GM19372 (cell line): ENCODE measurements at regions not wholly inside any gene's neighbourhood (a gene's known extent, or its start where the extent isn't known, plus 50 kb on each side); places are given as distances from the start of the nearest gene placed in this dataset.

Source experiments
- ATAC-seq: cut with Tn5 transposase; IDR thresholded peaks from one replicate; pipeline ENCODE4 v1.9.1; 2021; ENCODE audit warnings: mild to moderate bottlenecking, low read depth, moderate library complexity; ENCODE audit not compliant: unreplicated experiment

DNA sequence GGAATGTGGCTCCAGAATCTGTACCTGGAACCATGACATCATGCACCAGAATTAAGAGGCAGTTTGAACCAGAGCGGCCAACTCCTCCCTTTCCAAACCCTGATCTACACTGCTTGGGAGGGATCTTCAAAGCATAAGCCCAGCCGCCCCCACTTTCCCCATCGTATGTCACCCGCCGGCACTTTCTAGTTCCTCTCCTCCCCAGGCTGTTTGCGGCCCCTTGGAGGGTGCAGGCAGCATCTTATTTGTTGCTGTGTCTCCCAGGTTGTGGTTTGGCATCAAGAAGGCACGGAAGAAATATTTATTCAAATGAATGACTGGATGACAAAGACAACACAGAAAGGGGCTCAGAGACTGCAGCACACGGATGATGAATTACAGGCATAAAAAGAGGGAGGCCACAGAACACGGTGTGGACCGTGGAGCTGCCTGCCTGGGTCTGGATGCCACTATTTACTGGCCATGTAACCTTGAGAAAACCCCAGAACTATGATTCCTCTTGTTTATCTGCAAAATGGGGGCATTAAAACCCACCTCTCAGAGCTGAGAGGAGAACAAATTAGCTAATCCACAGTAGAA, 305.8 kb downstream of the EIPR1 start:
- ATAC-seq, result no peak

DNA sequence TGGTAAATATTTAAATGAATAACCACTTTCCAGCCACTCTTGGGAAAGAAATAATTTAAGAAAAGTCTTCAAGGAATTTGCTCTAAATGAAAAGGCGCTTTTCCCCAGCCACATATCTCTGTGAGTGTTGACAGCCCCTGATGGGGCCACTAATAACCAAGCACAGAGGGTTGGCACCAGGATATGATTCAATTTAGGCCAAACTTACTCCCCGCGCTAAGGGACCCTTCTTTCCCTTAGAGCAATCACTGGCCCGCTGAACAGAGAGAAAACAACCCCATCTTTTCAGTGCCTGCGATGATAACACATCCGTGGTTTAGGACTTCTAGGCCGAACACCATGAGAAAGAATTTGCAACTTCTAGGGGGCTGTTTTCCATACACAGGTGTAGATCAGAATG, 310.8 kb downstream of the EIPR1 start:
- no peak for ATAC-seq

DNA sequence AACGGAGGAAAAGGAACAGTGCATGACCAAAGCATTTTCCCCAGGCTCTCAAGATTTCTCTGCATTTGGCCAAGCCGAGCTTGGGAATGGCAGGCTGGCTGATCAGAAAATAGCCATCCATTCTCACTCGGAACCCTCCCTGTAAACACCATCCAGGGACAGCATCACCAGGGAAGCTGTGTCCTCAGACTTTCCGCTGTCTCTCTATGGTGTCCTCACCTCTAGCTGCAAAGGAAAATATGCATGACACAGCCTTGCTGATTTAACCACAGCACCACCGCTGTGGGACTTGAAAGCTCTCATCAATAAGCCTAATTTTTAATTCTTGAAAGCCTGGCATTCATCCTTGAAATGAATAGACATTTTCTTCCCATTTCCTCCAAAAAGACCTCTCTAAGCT, 311.7 kb downstream of the EIPR1 start:
- ATAC-seq, result no peak

DNA sequence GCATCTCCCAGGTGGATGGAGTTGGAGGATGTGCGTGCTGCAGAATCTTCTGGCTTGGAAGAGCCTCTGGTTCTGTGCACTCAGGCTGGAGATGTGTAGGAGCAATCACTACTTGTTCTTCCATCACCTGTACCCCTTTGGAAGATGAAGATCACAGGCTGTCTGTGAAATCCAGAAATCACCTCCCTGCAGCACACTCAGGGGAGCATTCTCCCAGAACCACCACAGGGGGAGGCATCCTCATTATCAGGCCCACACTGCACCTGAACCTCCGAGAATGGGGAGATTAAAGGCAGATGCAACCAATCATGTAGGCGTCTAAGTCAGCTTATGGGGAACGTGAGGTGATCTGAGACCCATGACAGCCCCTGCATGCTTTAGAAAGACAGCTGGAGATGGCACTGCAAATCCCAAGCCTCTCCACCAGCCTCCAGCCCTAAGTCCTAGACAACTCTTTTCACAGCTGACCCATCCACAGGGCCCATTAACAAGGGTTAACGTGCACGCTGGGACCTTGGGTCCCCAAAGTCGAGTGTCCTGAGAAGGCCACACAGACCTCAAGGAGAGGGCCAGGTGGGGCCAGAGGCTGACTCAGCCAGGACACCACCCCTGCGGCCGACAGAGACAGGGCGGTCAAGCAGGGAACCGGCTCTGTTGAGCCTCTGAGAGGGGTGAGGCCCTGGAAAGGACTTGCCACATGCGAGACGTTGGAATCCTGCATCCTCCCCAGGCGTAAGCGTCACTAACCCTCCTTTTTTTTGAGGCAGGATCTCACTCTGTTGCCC, 314.9 kb downstream of the EIPR1 start:
- no peak for ATAC-seq

DNA sequence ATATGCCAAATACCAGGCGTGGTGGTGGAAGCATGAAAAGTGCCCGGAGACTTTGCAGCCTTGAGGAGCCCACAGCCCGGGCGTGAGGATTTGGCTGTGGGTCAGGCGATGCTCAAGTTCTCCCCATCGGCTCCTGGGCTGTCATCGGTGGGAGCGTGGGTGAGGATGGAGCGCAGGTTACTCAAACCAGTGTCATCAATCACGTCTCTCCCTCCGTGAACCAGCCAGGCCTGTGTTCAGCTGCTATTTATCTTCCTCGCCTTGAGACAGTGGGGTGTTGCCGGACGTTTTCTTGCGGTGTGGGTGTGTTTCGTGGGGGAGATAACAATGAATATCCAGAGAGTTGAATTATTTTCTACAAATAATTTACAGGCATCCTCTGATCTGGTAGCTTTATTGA, 317.6 kb downstream of the EIPR1 start:
- no peak for ATAC-seq

DNA sequence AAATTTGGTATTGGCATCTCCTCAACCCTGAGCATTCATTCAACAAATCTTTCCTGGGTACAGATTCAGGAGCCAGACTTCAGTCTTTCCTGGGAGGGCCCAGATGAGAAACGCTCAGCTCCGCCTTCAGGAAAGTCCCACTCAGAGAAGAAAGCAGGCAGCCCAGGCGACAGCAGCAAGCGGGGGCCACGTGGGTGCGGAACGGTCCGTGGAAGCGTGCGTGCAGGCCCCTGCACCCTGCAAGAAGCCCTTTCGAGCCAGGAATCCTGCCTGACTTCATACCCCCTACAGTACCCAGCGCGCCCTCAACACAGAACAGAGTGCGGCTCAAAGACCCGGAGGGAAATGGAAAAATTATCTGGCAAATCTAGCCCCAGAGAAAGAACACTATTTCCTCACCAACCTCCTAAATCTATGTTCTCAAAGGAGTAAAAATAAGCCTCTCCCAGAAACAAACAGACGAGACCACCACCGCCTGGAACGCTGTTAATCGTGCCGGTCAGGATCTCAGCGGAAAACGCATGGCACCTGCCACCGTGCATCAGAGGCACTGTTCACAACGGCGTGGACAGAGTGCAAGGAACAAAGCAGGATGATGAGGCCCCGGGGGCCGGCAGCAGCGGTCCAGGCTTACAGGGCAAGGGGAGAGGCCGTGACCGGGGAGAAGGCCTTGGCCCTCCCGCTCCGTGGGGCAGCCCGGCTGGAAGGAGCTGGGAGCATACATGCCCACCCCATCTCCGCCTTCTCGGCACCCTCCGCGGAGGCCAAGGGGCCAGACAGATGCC, 318.3 kb downstream of the EIPR1 start:
- no peak for ATAC-seq

DNA sequence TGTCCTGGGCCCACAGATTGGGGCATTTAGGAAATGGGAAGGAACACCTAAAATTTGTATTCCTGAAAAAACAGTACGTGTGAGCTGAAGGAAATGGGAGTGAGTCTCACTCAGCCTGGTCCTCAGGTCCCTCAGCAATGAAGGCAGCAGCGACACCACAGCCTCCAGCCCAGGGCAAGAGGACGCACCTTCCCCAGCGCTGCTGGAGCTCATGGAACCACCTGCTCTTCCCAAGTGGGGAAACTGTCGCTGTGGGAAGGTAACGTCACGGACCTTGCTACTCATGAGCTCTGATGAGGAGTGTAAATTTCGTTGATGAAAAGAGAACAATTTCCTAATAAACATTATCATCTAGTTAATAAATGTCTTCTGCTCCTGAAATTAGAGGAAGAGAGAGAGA, 323.6 kb downstream of the EIPR1 start:
- no peak for ATAC-seq

DNA sequence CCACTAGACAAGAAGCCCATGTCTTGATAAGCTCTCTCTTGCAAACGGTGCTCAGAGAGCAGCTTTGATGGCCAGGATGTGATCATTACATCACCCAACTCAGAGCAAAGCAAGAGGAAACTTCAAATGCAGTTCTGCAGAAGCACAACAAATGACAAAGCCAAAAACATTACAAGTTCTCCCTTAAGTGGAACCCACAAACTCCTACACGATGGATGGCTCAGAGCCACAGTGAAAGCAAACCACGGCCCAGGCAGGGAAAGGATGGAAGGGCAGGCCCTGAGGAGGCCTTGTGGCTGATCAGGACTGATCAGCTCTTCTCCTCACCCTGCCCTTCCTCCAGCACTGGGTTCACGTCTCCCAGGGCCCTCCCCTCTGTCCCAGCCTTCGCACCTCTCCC, 326.4 kb downstream of the EIPR1 start:
- ATAC-seq, result no peak

DNA sequence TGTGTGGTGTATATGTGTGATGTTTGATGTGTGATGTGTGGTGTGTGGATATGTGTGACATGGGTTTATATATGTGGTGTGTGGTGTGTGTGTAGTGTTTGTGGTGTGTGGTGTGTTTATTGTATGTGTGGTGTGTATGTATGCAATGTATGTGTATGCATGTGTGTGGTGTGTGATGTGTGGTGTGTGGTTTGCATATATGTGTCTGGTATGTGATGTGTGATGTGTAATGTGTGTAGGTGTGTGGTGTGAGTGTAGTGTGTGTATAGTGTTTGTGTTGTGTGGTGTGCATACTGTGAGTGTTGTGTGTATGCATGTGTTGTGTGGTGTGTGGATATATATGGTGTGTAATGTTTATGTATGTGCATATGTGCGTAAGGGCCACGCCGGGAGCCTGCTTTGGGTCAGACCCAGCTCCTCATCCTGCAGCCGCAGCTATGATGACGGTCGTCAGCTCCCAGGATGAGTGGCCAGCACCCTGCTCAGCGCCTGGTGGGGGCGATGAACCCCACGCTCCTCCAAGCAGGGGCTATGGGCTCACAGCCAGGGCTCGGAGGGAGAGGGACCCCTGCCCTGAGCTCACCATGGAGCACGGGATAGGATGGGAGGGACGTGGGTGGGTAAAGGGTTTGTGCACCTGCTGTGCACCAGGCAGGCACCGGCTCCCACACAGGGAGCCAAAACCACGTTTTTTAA, 331.3 kb downstream of the EIPR1 start:
- ATAC-seq, result no peak

DNA sequence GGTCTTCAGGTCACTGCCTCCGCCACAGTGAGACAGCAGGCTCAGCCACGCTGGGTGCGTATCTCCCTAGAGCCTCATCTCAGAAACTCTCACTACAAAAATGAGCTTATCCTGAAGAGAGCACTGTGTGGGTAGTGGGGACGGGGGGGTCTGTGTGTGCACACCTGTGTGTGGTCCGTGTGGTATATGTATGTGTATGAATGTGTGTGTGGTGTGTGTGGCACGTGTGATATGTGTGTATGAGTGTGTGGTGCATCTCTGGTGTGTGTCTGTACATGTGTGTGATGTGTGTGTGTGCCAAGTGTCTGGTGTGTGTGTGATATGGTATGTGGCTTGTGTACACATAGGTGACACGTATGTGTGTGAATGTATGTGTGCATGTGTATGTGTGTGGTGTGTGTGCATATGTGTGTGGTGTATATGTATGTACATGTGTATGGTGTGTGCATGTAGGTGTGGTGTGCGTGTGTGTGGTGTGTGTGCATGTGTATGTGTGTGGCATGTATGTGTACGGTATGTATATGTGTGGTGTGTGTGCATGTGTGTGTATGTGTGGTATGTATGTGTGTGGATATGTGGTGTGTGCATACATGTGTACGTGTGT, 332.2 kb downstream of the EIPR1 start:
- no peak for ATAC-seq

DNA sequence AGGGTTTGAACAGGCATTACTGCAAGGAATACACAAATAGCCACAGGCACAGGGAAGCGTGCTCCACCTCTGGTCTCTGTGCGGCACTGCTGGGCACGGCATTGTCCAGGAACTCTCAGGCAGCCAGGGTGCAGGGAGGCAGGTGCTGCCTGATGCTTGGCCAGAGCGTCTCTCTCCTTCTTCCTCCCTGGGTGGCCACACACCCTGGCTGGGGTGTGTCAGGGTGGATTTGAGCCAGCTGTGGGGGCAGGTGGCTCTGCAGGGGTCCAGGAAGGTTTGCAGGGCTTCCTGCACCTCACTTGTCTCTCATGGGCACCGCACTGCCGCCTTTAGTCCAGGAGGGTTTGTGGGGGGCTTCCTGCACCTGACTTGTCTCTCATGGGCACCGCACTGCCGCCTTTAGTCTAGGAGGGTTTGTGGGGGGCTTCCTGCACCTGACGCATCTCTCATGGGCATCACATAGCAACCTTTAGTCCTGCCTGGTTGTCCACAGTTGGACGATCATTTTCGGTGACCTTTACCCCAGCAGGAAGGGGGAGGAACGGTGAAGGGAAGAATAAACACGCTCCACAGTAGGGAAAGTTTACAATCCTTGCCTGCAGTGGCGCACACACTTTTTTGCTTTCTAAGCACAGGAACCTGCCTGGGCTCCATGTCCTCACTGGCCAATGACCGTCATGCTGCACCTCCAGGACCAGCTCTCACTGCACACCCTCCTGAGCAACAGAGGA, 332.9 kb downstream of the EIPR1 start:
- ATAC-seq, result no peak

DNA sequence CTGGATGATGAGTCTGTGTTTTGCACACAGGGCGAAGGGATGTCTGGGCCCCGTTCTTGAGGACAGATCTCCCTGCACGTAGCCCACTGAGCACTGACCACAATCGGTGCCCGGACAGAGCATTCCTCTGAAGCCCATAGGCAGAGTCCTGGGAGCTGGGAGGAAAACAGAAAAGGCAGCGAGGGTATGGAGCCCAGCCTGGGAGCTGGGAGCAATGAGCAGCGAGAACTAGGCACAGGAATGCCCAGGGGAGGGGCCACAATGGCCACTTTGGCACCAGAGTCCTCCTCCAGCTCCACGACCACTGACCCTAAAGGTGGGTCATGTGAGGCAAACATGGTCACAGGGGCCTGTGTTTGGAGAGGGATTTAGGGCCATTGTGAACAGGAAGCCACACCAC, 333.9 kb downstream of the EIPR1 start:
- ATAC-seq, result no peak

DNA sequence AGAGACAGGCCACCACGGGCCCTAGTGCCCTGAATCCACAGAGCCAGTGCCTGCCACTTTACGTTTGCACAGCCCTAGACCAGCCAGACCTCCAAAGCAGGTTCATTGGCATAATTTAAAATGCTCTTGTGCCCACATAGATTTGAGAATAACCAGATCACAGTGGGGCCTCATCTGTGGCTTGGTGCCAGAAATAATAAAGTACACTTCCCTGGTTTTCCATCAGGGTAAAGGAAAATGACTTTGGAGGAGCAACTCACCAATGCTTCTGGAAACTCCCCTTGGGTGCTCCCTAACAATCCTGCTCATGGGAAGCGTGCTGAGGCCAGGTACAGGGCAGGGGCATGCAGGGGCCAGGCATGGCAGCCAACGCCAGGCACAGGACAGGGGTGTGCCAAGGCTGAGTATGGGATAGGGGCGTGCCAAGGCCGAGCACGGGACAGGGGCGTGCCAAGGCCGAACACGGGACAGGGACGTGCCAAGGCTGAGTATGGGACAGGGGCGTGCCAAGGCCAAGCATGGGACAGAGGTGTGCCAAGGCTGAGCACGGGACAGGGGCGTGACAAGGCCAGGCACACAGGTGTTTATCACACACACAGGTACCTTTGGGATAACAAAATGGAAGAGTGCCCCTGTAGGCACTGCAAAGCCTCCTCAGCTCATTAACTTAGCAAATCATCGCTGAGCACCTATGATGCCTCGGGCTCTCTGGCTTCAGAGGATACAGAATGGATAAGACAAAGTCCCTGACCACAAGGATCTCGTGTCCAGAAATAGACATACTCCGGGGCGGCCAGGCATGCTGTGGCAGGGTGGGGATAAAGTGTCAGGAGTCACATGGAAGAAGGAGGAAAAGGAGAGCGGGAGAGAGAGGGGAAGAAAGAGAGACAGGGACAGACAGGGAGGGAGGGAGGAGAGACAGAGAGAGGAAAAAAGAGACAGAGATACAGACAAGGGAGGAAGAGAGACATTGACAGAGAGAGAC, 334.7 kb downstream of the EIPR1 start:
- ATAC-seq, result no peak

DNA sequence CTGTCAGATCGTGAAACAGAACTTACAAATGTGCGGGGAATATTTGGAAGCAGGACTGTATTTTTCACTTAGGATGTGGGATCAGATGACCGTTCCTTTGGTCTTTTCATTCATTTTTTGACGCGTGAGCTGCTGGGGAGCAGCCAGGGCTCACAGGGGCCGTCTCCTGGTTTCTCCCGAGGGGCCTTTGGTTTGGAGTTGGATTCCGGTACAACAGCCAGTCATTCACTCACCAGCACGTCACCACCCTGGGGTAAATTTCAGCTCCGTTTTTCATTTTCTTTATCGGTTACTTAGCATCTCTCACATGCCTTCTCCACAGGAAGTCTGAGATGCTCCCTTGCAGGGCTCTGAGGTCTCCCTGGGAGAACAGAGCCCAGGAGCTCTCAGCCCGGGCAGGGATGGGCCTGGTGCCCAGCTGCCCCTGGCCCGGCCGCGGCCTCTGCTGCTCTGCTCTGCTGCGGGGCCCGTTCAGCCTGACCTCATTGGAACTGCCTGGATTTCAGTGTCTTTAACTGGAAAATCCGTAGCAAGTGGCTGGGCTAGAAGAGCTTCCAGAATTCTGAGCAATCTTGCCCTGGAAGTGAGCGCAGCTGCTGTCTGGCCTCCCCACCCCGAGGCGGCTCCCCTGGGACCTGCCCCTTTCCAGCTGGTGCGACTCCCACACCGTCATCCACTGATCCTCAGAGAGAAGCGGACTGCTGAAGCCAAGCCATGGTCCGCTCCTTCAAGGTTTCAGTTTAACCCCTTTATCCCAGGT, 335.6 kb downstream of the EIPR1 start:
- no peak for ATAC-seq

DNA sequence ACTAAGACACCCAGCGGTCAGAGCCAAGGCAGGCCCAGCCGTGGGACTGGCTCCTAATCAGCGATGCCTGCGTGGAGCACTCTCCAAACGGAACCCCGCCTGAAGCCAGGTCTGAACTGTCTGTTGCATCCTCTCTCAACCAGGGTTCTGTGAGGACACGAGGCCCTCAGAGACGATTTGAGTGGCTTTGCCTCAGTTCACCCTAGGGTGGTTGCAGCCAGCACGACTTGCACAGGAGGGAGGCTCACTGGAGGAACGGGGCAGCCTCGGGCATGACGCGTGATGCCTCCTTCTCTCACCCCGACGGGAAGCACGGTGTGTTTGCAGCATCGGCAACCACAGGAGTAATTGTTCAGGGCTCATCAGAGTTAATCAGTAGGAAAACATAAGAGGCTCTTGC, 336.4 kb downstream of the EIPR1 start:
- ATAC-seq, result no peak

DNA sequence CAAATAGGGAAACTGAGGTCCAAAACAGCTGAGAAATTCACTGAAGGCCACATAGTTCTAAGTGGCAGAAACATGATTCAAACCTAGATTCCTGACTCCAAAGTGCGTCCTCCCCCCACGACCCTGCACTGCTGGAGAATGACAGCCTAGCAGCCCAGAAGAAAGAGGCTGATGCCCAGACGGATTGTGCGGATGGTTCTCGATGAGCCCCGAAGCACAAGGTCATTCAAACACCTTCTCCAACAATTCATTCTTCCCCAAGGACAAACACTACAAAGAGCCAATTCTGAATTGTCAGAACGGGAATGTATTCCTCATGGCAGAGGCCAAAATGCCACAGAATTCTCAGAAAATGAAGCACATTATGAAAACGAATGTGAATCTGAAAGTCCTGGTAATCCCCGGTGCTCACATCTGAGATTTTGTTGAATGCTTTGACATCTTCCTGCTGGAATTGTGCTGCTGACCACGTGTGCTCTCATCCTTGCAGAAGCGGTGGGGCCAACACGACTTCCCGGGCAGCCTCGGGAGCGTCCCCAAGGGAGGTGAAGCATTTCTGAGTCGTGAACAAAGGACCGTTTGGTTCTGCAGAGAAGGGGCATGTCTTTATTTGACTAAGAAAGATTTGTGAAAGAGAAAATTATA, 337.0 kb downstream of the EIPR1 start:
- ATAC-seq, result no peak

DNA sequence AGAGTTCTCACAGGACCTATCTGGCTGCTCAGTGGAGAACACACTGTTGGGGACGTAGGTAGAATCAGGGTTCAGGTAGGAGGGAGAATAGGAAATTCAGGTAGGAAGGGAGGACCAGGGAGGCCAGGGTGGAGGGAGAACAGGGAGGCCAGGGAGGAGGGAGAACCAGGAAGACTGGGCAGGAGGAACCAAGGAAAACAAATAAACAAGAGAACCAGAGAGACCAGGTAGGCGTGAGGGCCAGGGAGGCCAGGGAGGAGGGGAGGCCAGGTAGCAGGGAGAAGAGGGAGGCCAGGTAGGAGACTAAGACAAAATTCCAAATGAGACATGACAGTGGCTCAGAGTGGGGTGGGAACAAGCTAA, 337.6 kb downstream of the EIPR1 start:
- ATAC-seq, result no peak
